Keratinocyte (primary cell): ENCODE measurements at regions not wholly inside any gene's neighbourhood (a gene's known extent, or its start where the extent isn't known, plus 50 kb on each side); places are given as distances from the start of the nearest gene placed in this dataset.

Experiments used
- DNase-seq: peaks from one replicate; pipeline ENCODE4 v3.0.0-alpha.2; 2011; ENCODE audit warnings: low read depth, missing footprints, low spot score
- FAIRE-seq: peaks from 2 replicates; lab custom pipeline; 2011; peaks lifted over from hg19 to GRCh38; lab: Jason Lieb, UNC
- H2AFZ ChIP-seq: 2 replicates; pipeline ENCODE4 v1.6.0; 2012; ENCODE audit warnings: low read length, control low read depth, inconsistent platforms; ENCODE audit not compliant: control insufficient read depth
- H3K27ac ChIP-seq: 2 replicates; pipeline ENCODE4 v1.5.1; 2011; ENCODE audit warnings: low read length; ENCODE audit not compliant: control insufficient read depth, insufficient read depth
- H3K27me3 ChIP-seq: 3 replicates; pipeline ENCODE4 v1.6.0; 2011; ENCODE audit warnings: low read length; ENCODE audit not compliant: control insufficient read depth, insufficient read depth; ENCODE audit errors: extremely low read depth
- H3K36me3 ChIP-seq, 2 experiments: 2 replicates in 1 of 2; 3 replicates in 1 of 2; pipeline ENCODE4 v1.5.1; 2011; ENCODE audit warnings: low read length in 2 of 2, mild to moderate bottlenecking in 1 of 2; ENCODE audit not compliant: control insufficient read depth in 2 of 2, insufficient read depth in 2 of 2; ENCODE audit errors: extremely low read depth in 1 of 2
- H3K4me1 ChIP-seq: 3 replicates; pipeline ENCODE4 v1.5.1; 2011; ENCODE audit warnings: low read length; ENCODE audit not compliant: control insufficient read depth, insufficient read depth; ENCODE audit errors: extremely low read depth
- H3K4me2 ChIP-seq: 3 replicates; pipeline ENCODE4 v1.6.0; 2011; ENCODE audit warnings: low read depth, low read length; ENCODE audit not compliant: control insufficient read depth, insufficient read depth; ENCODE audit errors: extremely low read depth
- H3K4me3 ChIP-seq, 3 experiments: fragments of 200-600 bp in 1 of 3; sonication (generic) in 1 of 3; 2 replicates in 2 of 3; 3 replicates in 1 of 3; pipeline ENCODE4 v1.5.1; 2011 to 2016; ENCODE audit warnings: low read length in 3 of 3, mild to moderate bottlenecking in 3 of 3, control low read depth in 2 of 3, inconsistent platforms in 1 of 3, low read depth in 1 of 3, mixed read lengths in 1 of 3, mixed run types in 1 of 3, moderate library complexity in 1 of 3; ENCODE audit not compliant: control insufficient read depth in 2 of 3, insufficient read depth in 2 of 3; ENCODE audit errors: extremely low read depth in 1 of 3
- H3K79me2 ChIP-seq: 2 replicates; pipeline ENCODE4 v1.6.0; 2012; ENCODE audit warnings: low read length; ENCODE audit not compliant: control insufficient read depth, insufficient read depth
- H3K9ac ChIP-seq: 3 replicates; pipeline ENCODE4 v1.6.0; 2011; ENCODE audit warnings: low read length; ENCODE audit not compliant: control insufficient read depth, insufficient read depth; ENCODE audit errors: extremely low read depth
- H3K9me1 ChIP-seq: 3 replicates; pipeline ENCODE4 v1.6.0; 2011; ENCODE audit warnings: low read length; ENCODE audit not compliant: control insufficient read depth, insufficient read depth; ENCODE audit errors: extremely low read depth
- H3K9me3 ChIP-seq: 2 replicates; pipeline ENCODE4 v1.5.1; 2012; ENCODE audit warnings: low read depth, low read length; ENCODE audit not compliant: control insufficient read depth
- H4K20me1 ChIP-seq: 3 replicates; pipeline ENCODE4 v1.6.0; 2011; ENCODE audit warnings: low read length; ENCODE audit not compliant: control insufficient read depth, insufficient read depth; ENCODE audit errors: extremely low read depth
- EZH2 ChIP-seq: IDR thresholded peaks from one replicate; pipeline ENCODE4 v1.6.1; 2012; ENCODE audit warnings: inconsistent platforms, mild to moderate bottlenecking, low read length, moderate library complexity
- dilution Hi-C: fragments of 300-500 bp; cut with MboI; formaldehyde crosslinking; loops from one replicate; pipeline ENCODE4 v1.7.0; 2020; ENCODE audit warnings: low sequenced_read_pairs; ENCODE audit not compliant: extremely low pct_ligation_motif_present
- TF ChIP-seq, protein P1 (sequence below), 3 experiments: IDR thresholded peaks in 1 of 3; conservative IDR thresholded peaks in 1 of 3; optimal IDR thresholded peaks in 1 of 3; 2 replicates in 2 of 3; 3 replicates in 1 of 3; pipeline versions ENCODE3 to v1.5.1; 2011; ENCODE audit warnings: low read length in 3 of 3, mild to moderate bottlenecking in 3 of 3, moderate library complexity in 2 of 3, control low read depth in 1 of 3, inconsistent platforms in 1 of 3; ENCODE audit not compliant: insufficient read depth in 2 of 3; ENCODE audit errors: extremely low read depth in 1 of 3

- Histone ChIP-seq H3K4me3 (no peak overlapping the region), H3K4me2 (no peak overlapping the region), H2AFZ (no peak overlapping the region), H3K9me3 (no peaks in the 10 kb centered on the region), H3K79me2 (no peaks in the 10 kb centered on the region), H3K27me3 (no peaks in the 10 kb centered on the region), H3K9ac (no peak overlapping the region), H3K9me1 (no peaks in the 10 kb centered on the region), H3K4me1 (peaks cover 17% of the 10 kb centered on the region), H3K36me3 (no peaks in the 10 kb centered on the region), H4K20me1 (no peaks in the 10 kb centered on the region), H3K27ac (no peak overlapping the region)
- TF ChIP-seq, protein P1, sequence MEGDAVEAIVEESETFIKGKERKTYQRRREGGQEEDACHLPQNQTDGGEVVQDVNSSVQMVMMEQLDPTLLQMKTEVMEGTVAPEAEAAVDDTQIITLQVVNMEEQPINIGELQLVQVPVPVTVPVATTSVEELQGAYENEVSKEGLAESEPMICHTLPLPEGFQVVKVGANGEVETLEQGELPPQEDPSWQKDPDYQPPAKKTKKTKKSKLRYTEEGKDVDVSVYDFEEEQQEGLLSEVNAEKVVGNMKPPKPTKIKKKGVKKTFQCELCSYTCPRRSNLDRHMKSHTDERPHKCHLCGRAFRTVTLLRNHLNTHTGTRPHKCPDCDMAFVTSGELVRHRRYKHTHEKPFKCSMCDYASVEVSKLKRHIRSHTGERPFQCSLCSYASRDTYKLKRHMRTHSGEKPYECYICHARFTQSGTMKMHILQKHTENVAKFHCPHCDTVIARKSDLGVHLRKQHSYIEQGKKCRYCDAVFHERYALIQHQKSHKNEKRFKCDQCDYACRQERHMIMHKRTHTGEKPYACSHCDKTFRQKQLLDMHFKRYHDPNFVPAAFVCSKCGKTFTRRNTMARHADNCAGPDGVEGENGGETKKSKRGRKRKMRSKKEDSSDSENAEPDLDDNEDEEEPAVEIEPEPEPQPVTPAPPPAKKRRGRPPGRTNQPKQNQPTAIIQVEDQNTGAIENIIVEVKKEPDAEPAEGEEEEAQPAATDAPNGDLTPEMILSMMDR (optimal IDR thresholded peaks at IDR 0.05 in 1 of 3, IDR thresholded peaks at IDR 0.05 in 1 of 3, conservative IDR thresholded peaks at IDR 0.05 in 1 of 3; ENCODE audit: extremely low read depth in 1 of 3, insufficient read depth in 2 of 3, low read length in 3 of 3) = no peak
- TF ChIP-seq EZH2 = no peak
- no peak for FAIRE-seq
- no peak for DNase-seq
- dilution Hi-C loops = no loop called here
These were observed 92.8 kb upstream of the PPP2R5A start for GRCh38 chr1:212192261-212192998.

- Histone ChIP-seq H3K9me3 (no peaks in the 10 kb centered on the region), H3K4me3 (no peak overlapping the region), H2AFZ (no peak overlapping the region), H3K36me3 (no peaks in the 10 kb centered on the region), H3K9ac (no peak overlapping the region), H3K4me2 (no peak overlapping the region), H4K20me1 (no peaks in the 10 kb centered on the region), H3K27ac (no peak overlapping the region), H3K79me2 (no peaks in the 10 kb centered on the region), H3K27me3 (no peaks in the 10 kb centered on the region), H3K4me1 (no peaks in the 10 kb centered on the region), H3K9me1 (no peaks in the 10 kb centered on the region)
- dilution Hi-C loops = no loop called here
- DNase-seq = no peak
- FAIRE-seq = no peak
- TF ChIP-seq EZH2 = no peak
- TF ChIP-seq, protein P1 (optimal IDR thresholded peaks at IDR 0.05 in 1 of 3, IDR thresholded peaks at IDR 0.05 in 1 of 3, conservative IDR thresholded peaks at IDR 0.05 in 1 of 3; ENCODE audit: extremely low read depth in 1 of 3, insufficient read depth in 2 of 3, low read length in 3 of 3) = no peak
These were observed 88.9 kb upstream of the PPP2R5A start for GRCh38 chr1:212196355-212196754.
